Lower lobe of right lung (tissue), 2 donors: ENCODE measurements at regions not wholly inside any gene's neighbourhood (a gene's known extent, or its start where the extent isn't known, plus 50 kb on each side); places are given as distances from the start of the nearest gene placed in this dataset.
"Not testable (repeated sequence)": the region's sequence is repeated elsewhere in the genome, so short reads cannot be mapped to it uniquely, and the experiment has no call there.

Source experiments
- ATAC-seq, 2 donors: fragments of 200-7000 bp; cut with Tn5 transposase; one replicate each; pipeline ENCODE4 v1.9.1; 2020 to 2022; ENCODE audit warnings: mild to moderate bottlenecking in 2 of 2, moderate library complexity in 2 of 2
- DNase-seq: peaks from one replicate; pipeline ENCODE4 v3.0.0-alpha.2; 2020
- H3K27ac ChIP-seq: fragments of 200-600 bp; one replicate; pipeline ENCODE4 v1.8.0; 2022
- H3K27me3 ChIP-seq: fragments of 200-600 bp; one replicate; pipeline ENCODE4 v1.8.0; 2022; ENCODE audit warnings: low read depth
- H3K36me3 ChIP-seq: fragments of 200-600 bp; one replicate; pipeline ENCODE4 v1.8.0; 2022; ENCODE audit warnings: mild to moderate bottlenecking
- H3K4me1 ChIP-seq: fragments of 200-600 bp; one replicate; pipeline ENCODE4 v1.8.0; 2022
- H3K4me3 ChIP-seq: fragments of 200-600 bp; one replicate; pipeline ENCODE4 v1.8.0; 2022; ENCODE audit warnings: mild to moderate bottlenecking
- H3K9me3 ChIP-seq: fragments of 200-600 bp; one replicate; pipeline ENCODE4 v1.8.0; 2022
- intact Hi-C: fragments of 100-400 bp; cut with DNase I; formaldehyde crosslinking; loops from one replicate; pipeline ENCODE4 v1.11.0; 2022
- donor health status: DM: no; HTN: yes; CAD: no; lungs with severe emphysema.

- H3K36me3 ChIP-seq, H3K27ac ChIP-seq, H3K4me1 ChIP-seq, H3K27me3 ChIP-seq, H3K4me3 ChIP-seq, intact Hi-C loops: not testable (repeated sequence)
- peaks cover 29% of the 10 kb centered on the region for H3K9me3 ChIP-seq
- DNase-seq (peak; percentile 69), ATAC-seq (peak in 1 of 2 donors; percentile 92)
Measured at GRCh38 chr21:10325546-10325945, 195.8 kb upstream of the TPTE start.

GRCh38 chr21:10326146-10326545 lies 195.2 kb upstream of the TPTE start:
- intact Hi-C loops, H3K27ac ChIP-seq, H3K36me3 ChIP-seq, H3K27me3 ChIP-seq, H3K4me3 ChIP-seq, DNase-seq, H3K4me1 ChIP-seq: not testable (repeated sequence)
- ATAC-seq: peak in 1 of 2 donors; percentile 58
- peaks cover 35% of the 10 kb centered on the region for H3K9me3 ChIP-seq

- H3K9me3 ChIP-seq: peaks cover 39% of the 10 kb centered on the region
- H3K27me3 ChIP-seq, H3K4me3 ChIP-seq, DNase-seq, H3K4me1 ChIP-seq, H3K36me3 ChIP-seq, intact Hi-C loops, H3K27ac ChIP-seq: not testable (repeated sequence)
- peak; percentile 0 to 2 for ATAC-seq
Measured at GRCh38 chr21:10328646-10329045, 192.7 kb upstream of the TPTE start.

GRCh38 chr21:10330641-10331119 lies 190.7 kb upstream of the TPTE start:
- ATAC-seq (peak; percentile 37 to 40), DNase-seq (peak; percentile 59)
- H3K27ac ChIP-seq, intact Hi-C loops, H3K4me3 ChIP-seq, H3K36me3 ChIP-seq, H3K4me1 ChIP-seq, H3K27me3 ChIP-seq: not testable (repeated sequence)
- peaks cover 36% of the 10 kb centered on the region for H3K9me3 ChIP-seq

- DNase-seq, H3K4me3 ChIP-seq, intact Hi-C loops, H3K36me3 ChIP-seq, H3K27ac ChIP-seq, H3K27me3 ChIP-seq, H3K4me1 ChIP-seq: not testable (repeated sequence)
- peaks cover 32% of the 10 kb centered on the region for H3K9me3 ChIP-seq
- ATAC-seq: peak; percentile 8 to 21
Measured at GRCh38 chr21:10331134-10331533, 190.2 kb upstream of the TPTE start.

- H3K27me3 ChIP-seq, H3K4me1 ChIP-seq, intact Hi-C loops, DNase-seq, H3K27ac ChIP-seq, H3K36me3 ChIP-seq, H3K4me3 ChIP-seq: not testable (repeated sequence)
- ATAC-seq: peak; percentile 1 to 7
- peaks cover 20% of the 10 kb centered on the region for H3K9me3 ChIP-seq
Measured at GRCh38 chr21:10332935-10333334, 188.4 kb upstream of the TPTE start.

GRCh38 chr21:10334391-10334790 lies 187.0 kb upstream of the TPTE start:
- H3K4me3 ChIP-seq, H3K36me3 ChIP-seq, ATAC-seq, H3K27me3 ChIP-seq, DNase-seq, H3K4me1 ChIP-seq, H3K27ac ChIP-seq, intact Hi-C loops: not testable (repeated sequence)
- H3K9me3 ChIP-seq: peaks cover 13% of the 10 kb centered on the region

- H3K27me3 ChIP-seq, H3K36me3 ChIP-seq, H3K4me1 ChIP-seq, H3K4me3 ChIP-seq, H3K27ac ChIP-seq, intact Hi-C loops: not testable (repeated sequence)
- ATAC-seq (peak; percentile 23 to 25), DNase-seq (peak; percentile 58)
- peaks cover 23% of the 10 kb centered on the region for H3K9me3 ChIP-seq
Measured at GRCh38 chr21:10342261-10342956, 179.0 kb upstream of the TPTE start.

GRCh38 chr21:10343146-10343935 lies 178.0 kb upstream of the TPTE start:
- H3K36me3 ChIP-seq, H3K27me3 ChIP-seq, intact Hi-C loops, H3K4me1 ChIP-seq, H3K4me3 ChIP-seq, H3K27ac ChIP-seq: not testable (repeated sequence)
- ATAC-seq (peak; percentile 5 to 9), DNase-seq (peak; percentile 56)
- peaks cover 32% of the 10 kb centered on the region for H3K9me3 ChIP-seq

GRCh38 chr21:10344266-10344665 lies 177.1 kb upstream of the TPTE start:
- peaks cover 35% of the 10 kb centered on the region for H3K9me3 ChIP-seq
- H3K36me3 ChIP-seq, DNase-seq, H3K4me1 ChIP-seq, H3K4me3 ChIP-seq, H3K27ac ChIP-seq, H3K27me3 ChIP-seq, intact Hi-C loops: not testable (repeated sequence)
- peak; percentile 3 to 17 for ATAC-seq

- H3K27me3 ChIP-seq, intact Hi-C loops, H3K4me3 ChIP-seq, H3K27ac ChIP-seq, H3K36me3 ChIP-seq, H3K4me1 ChIP-seq, DNase-seq: not testable (repeated sequence)
- peaks cover 42% of the 10 kb centered on the region for H3K9me3 ChIP-seq
- peak; percentile 1 to 2 for ATAC-seq
Measured at GRCh38 chr21:10345178-10345612, 176.2 kb upstream of the TPTE start.

GRCh38 chr21:10346249-10346648 lies 175.1 kb upstream of the TPTE start:
- H3K27ac ChIP-seq, H3K4me3 ChIP-seq, H3K36me3 ChIP-seq, DNase-seq, intact Hi-C loops, H3K27me3 ChIP-seq, H3K4me1 ChIP-seq: not testable (repeated sequence)
- peaks cover 42% of the 10 kb centered on the region for H3K9me3 ChIP-seq
- peak; percentile 4 for ATAC-seq

- ATAC-seq (peak; percentile 15 to 18), DNase-seq (peak; percentile 49)
- H3K4me1 ChIP-seq, H3K36me3 ChIP-seq, H3K27me3 ChIP-seq, H3K4me3 ChIP-seq, H3K27ac ChIP-seq, intact Hi-C loops: not testable (repeated sequence)
- H3K9me3 ChIP-seq: peaks cover 45% of the 10 kb centered on the region
Measured at GRCh38 chr21:10346933-10347615, 174.3 kb upstream of the TPTE start.
